ENCODE measurements at regions not wholly inside any gene's neighbourhood (a gene's known extent, or its start where the extent isn't known, plus 50 kb on each side); places are given as distances from the start of the nearest gene placed in this dataset.

DNA sequence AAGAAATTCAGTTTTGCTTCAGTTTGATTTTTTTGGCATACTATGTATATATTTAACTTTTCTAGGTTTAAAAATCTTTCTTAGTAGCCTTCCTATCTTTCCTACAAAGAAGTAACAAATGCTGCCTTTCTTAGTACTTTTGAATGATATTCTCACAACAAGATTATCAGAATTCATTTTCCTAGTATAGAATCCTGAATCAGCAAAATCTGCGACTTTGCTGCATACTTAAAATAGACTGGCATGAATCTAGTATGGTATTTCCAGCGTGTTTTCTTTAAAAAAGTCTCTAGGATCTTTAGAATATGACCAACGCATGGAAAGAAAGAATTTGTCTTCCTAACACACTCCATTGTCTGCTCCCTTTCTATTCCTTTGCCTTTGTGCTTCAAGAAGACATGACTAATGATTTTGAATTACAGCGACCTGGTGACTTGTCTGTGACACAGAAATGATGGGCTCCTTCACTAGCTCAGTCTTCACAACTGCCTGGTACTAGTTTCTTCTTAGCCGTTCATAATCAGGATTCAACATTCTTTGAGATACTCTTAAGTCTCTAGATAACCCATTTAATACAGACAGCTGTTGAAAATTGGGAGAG, 349.8 kb downstream of the PPARGC1A start:
- TF ChIP-seq POLR2AphosphoS5 (IDR thresholded peaks at IDR 0.05; ENCODE audit: borderline replicate concordance, low read depth, low read length) (no peak), EZH2 (IDR thresholded peaks at IDR 0.05) (no peak)
